LNCaP clone FGC (cell line): ENCODE measurements at regions not wholly inside any gene's neighbourhood (a gene's known extent, or its start where the extent isn't known, plus 50 kb on each side); places are given as distances from the start of the nearest gene placed in this dataset.

Experiments
- DNase-seq: peaks from one replicate; pipeline ENCODE4 v3.0.0-alpha.2; 2011; ENCODE audit warnings: low read depth
- H3K4me3 ChIP-seq: 2 replicates; pipeline ENCODE4 v1.5.1; 2011; ENCODE audit warnings: mild to moderate bottlenecking, low read depth, low read length, control low read depth
- CTCF ChIP-seq: IDR thresholded peaks from 2 replicates; pipeline ENCODE4 v1.5.1; 2012; ENCODE audit warnings: mild to moderate bottlenecking; ENCODE audit not compliant: control insufficient read depth, insufficient read depth; ENCODE audit errors: extremely low read depth

GRCh38 chr9:2972475-2972874, 128.6 kb upstream of the PUM3 start:
- no peak for DNase-seq
- no peak for TF ChIP-seq CTCF
- H3K4me3 ChIP-seq: no peak overlapping the region

- TF ChIP-seq CTCF: no peak
- no peak overlapping the region for H3K4me3 ChIP-seq
- DNase-seq: no peak
Measured at GRCh38 chr9:2970864-2971263, 127.0 kb upstream of the PUM3 start.

- no peak overlapping the region for H3K4me3 ChIP-seq
- no peak for TF ChIP-seq CTCF
- no peak for DNase-seq
Measured at GRCh38 chr9:2967766-2968165, 123.9 kb upstream of the PUM3 start.

- no peak for DNase-seq
- no peak for TF ChIP-seq CTCF
- H3K4me3 ChIP-seq: no peak overlapping the region
Measured at GRCh38 chr9:2966565-2967300, 122.8 kb upstream of the PUM3 start.

- H3K4me3 ChIP-seq: no peak overlapping the region
- DNase-seq: no peak
- TF ChIP-seq CTCF: no peak
Measured at GRCh38 chr9:2964470-2964869, 120.6 kb upstream of the PUM3 start.

- no peak for DNase-seq
- TF ChIP-seq CTCF: no peak
- no peak overlapping the region for H3K4me3 ChIP-seq
Measured at GRCh38 chr9:2963307-2963706, 119.4 kb upstream of the PUM3 start.
